Astrocyte (in vitro differentiated cells and primary cell): ENCODE measurements at regions not wholly inside any gene's neighbourhood (a gene's known extent, or its start where the extent isn't known, plus 50 kb on each side); places are given as distances from the start of the nearest gene placed in this dataset.

ENCODE experiments used
- DNase-seq: peaks from one replicate; pipeline ENCODE4 v3.0.0-alpha.2; 2010; ENCODE audit warnings: low read depth
- FAIRE-seq: peaks from 2 replicates; lab custom pipeline; 2011; peaks lifted over from hg19 to GRCh38; lab: Jason Lieb, UNC
- H2AFZ ChIP-seq: 2 replicates; pipeline ENCODE4 v1.6.0; 2012; ENCODE audit warnings: low read depth, low read length, inconsistent platforms
- H3K27ac ChIP-seq: 2 replicates; pipeline ENCODE4 v1.5.1; 2011; ENCODE audit warnings: low read depth, low read length, inconsistent platforms
- H3K27me3 ChIP-seq: 2 replicates; pipeline ENCODE4 v1.6.0; 2011; ENCODE audit warnings: low read length, inconsistent platforms; ENCODE audit not compliant: insufficient read depth
- H3K36me3 ChIP-seq: 2 replicates; pipeline ENCODE4 v1.5.1; 2011; ENCODE audit warnings: low read length, inconsistent platforms; ENCODE audit not compliant: insufficient read depth
- H3K4me1 ChIP-seq: 2 replicates; pipeline ENCODE4 v1.5.1; 2011; ENCODE audit warnings: low read length, inconsistent platforms; ENCODE audit not compliant: insufficient read depth
- H3K4me2 ChIP-seq: 2 replicates; pipeline ENCODE4 v1.6.0; 2012; ENCODE audit warnings: low read length, inconsistent platforms
- H3K4me3 ChIP-seq: 2 replicates; pipeline ENCODE4 v1.5.1; 2011; ENCODE audit warnings: low read depth, mild to moderate bottlenecking, low read length, inconsistent platforms; ENCODE audit not compliant: insufficient read depth
- H3K79me2 ChIP-seq: 2 replicates; pipeline ENCODE4 v1.6.0; 2012; ENCODE audit warnings: mild to moderate bottlenecking, low read length, inconsistent platforms; ENCODE audit not compliant: insufficient read depth
- H3K9ac ChIP-seq: 2 replicates; pipeline ENCODE4 v1.6.0; 2012; ENCODE audit warnings: mild to moderate bottlenecking, low read length, inconsistent platforms
- H3K9me3 ChIP-seq: 2 replicates; pipeline ENCODE4 v1.5.1; 2012; ENCODE audit warnings: low read depth, mild to moderate bottlenecking, low read length, inconsistent platforms; ENCODE audit not compliant: insufficient read depth
- H4K20me1 ChIP-seq: 2 replicates; pipeline ENCODE4 v1.6.0; 2012; ENCODE audit warnings: low read length, inconsistent platforms; ENCODE audit not compliant: insufficient read depth
- H3K27ac Mint-ChIP-seq: one replicate; pipeline ENCODE4 v1.8.0; 2021; ENCODE audit warnings: mild to moderate bottlenecking, mixed read lengths; ENCODE audit not compliant: unreplicated experiment
- H3K27me3 Mint-ChIP-seq: one replicate; pipeline ENCODE4 v1.8.0; 2021; ENCODE audit warnings: low read depth, mixed read lengths; ENCODE audit not compliant: unreplicated experiment
- H3K36me3 Mint-ChIP-seq: one replicate; pipeline ENCODE4 v1.8.0; 2021; ENCODE audit warnings: low read depth, mixed read lengths; ENCODE audit not compliant: unreplicated experiment
- H3K4me1 Mint-ChIP-seq: one replicate; pipeline ENCODE4 v1.8.0; 2021; ENCODE audit warnings: low read depth, mixed read lengths; ENCODE audit not compliant: unreplicated experiment
- H3K4me3 Mint-ChIP-seq: one replicate; pipeline ENCODE4 v1.8.0; 2021; ENCODE audit warnings: mild to moderate bottlenecking, moderate library complexity, mixed read lengths; ENCODE audit not compliant: unreplicated experiment
- H3K9me3 Mint-ChIP-seq: one replicate; pipeline ENCODE4 v1.8.0; 2021; ENCODE audit warnings: mild to moderate bottlenecking, mixed read lengths; ENCODE audit not compliant: unreplicated experiment
- EZH2 ChIP-seq: IDR thresholded peaks from 2 replicates; pipeline ENCODE4 v1.6.1; 2012; ENCODE audit warnings: mild to moderate bottlenecking, low read length, inconsistent platforms; ENCODE audit not compliant: insufficient read depth
- TF ChIP-seq, protein P1 (sequence below): IDR thresholded peaks from 2 replicates; pipeline ENCODE4 v1.5.1; 2011; ENCODE audit warnings: low read depth, mild to moderate bottlenecking, inconsistent platforms, low read length, moderate library complexity; ENCODE audit not compliant: insufficient read depth

DNA sequence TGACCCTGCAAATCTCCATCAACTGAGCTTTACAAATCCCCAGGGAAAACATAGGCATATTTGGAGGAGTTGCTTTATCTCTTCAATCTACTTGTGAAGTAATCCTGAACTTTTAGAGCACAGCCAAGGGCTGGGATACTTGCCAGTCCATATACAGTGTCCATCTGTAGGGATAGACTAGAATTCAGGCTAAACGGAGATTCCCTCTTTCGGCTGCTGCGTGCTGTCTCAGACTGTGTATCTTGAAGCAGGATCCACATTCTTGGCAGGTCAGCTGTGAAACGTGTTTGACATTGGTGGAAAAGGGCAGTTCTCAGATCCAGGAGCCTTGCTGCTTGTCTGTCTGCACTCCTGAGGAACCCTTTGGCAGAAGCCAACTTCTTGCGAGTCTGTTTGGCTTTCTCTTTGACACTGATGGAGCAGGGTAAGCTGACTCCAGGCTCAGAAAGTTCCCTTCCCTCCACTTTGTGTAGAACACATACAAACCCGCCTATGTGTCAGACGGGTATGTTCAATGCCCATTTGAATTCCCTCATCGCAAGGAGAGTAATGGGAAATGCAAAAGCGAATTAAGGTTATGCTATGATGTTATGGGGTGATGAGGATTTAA is 221.8 kb downstream of the MAP2K4 start:
- Mint-ChIP-seq H3K36me3 (no peaks in the 10 kb centered on the region), H3K4me3 (no peak overlapping the region), H3K9me3 (no peaks in the 10 kb centered on the region), H3K27me3 (peaks cover 11% of the 10 kb centered on the region), H3K27ac (no peak overlapping the region), H3K4me1 (no peaks in the 10 kb centered on the region)
- H3K4me2 ChIP-seq = no peak overlapping the region
- DNase-seq = no peak
- H3K27ac ChIP-seq = no peak overlapping the region
- H2AFZ ChIP-seq = no peak overlapping the region
- FAIRE-seq = no peak
- H3K9ac ChIP-seq = no peak overlapping the region
- H3K79me2 ChIP-seq = no peaks in the 10 kb centered on the region
- no peaks in the 10 kb centered on the region for H3K36me3 ChIP-seq
- H3K4me1 ChIP-seq = no peaks in the 10 kb centered on the region
- no peaks in the 10 kb centered on the region for H4K20me1 ChIP-seq
- no peaks in the 10 kb centered on the region for H3K27me3 ChIP-seq
- no peaks in the 10 kb centered on the region for H3K9me3 ChIP-seq
- TF ChIP-seq EZH2 = no peak
- TF ChIP-seq, protein P1, sequence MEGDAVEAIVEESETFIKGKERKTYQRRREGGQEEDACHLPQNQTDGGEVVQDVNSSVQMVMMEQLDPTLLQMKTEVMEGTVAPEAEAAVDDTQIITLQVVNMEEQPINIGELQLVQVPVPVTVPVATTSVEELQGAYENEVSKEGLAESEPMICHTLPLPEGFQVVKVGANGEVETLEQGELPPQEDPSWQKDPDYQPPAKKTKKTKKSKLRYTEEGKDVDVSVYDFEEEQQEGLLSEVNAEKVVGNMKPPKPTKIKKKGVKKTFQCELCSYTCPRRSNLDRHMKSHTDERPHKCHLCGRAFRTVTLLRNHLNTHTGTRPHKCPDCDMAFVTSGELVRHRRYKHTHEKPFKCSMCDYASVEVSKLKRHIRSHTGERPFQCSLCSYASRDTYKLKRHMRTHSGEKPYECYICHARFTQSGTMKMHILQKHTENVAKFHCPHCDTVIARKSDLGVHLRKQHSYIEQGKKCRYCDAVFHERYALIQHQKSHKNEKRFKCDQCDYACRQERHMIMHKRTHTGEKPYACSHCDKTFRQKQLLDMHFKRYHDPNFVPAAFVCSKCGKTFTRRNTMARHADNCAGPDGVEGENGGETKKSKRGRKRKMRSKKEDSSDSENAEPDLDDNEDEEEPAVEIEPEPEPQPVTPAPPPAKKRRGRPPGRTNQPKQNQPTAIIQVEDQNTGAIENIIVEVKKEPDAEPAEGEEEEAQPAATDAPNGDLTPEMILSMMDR = no peak
- no peak overlapping the region for H3K4me3 ChIP-seq

DNA sequence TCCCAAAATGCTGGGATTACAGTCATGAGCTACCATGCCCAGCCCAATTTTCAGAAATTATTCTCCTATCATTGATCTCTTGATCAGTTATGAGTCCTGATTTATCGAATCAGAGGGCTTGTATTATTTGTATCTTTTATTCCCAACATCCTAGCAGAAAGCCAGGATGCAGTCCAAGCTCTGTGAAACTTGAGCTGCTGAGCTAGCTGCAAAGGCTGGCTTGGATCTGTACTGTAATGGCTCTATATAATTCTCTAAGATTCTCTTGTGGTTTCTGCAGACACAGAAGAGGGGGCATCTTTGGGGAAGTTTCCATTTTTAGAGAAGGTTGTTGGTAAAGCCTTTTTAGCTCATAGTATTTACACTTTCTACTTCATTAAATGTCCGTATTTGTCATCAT is 227.1 kb downstream of the MAP2K4 start:
- no peak overlapping the region for H3K4me2 ChIP-seq
- no peak overlapping the region for H3K9ac ChIP-seq
- DNase-seq (no peak), FAIRE-seq (no peak)
- H3K79me2 ChIP-seq = no peaks in the 10 kb centered on the region
- H4K20me1 ChIP-seq = no peaks in the 10 kb centered on the region
- H3K27ac Mint-ChIP-seq = no peak overlapping the region
- no peaks in the 10 kb centered on the region for H3K4me1 ChIP-seq
- no peak overlapping the region for H3K4me3 Mint-ChIP-seq
- H3K36me3 Mint-ChIP-seq = no peaks in the 10 kb centered on the region
- no peaks in the 10 kb centered on the region for H3K36me3 ChIP-seq
- no peaks in the 10 kb centered on the region for H3K27me3 ChIP-seq
- H2AFZ ChIP-seq = no peak overlapping the region
- H3K9me3 Mint-ChIP-seq = peaks cover 4% of the 10 kb centered on the region
- H3K9me3 ChIP-seq = no peaks in the 10 kb centered on the region
- TF ChIP-seq EZH2 = no peak
- TF ChIP-seq, protein P1 = no peak
- H3K27me3 Mint-ChIP-seq = peaks cover 12% of the 10 kb centered on the region
- H3K4me1 Mint-ChIP-seq = no peaks in the 10 kb centered on the region
- H3K4me3 ChIP-seq = no peak overlapping the region
- no peak overlapping the region for H3K27ac ChIP-seq

DNA sequence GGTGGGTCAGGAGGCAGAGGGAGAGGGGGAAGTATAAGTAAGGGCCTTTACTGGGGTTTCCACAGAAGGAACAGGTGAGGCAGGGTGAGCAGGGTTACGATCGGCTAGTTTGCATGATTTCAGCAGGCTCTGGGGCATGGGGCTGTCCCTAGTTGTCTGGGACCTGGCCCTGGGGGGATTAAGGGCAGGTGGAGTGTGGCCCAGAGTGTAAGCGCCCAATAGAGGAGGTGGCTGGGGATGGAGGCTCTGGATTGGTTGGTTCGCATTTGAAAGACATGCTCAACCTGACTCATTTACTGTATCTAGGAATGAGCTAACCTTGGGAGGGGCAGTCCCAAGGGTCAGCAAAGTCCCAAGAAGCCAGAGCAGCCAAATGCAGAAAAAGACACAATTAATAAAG is 230.3 kb downstream of the MAP2K4 start:
- no peak for DNase-seq
- Histone ChIP-seq H3K4me2 (no peak overlapping the region), H3K79me2 (no peaks in the 10 kb centered on the region), H2AFZ (no peak overlapping the region), H3K36me3 (no peaks in the 10 kb centered on the region), H3K9me3 (no peaks in the 10 kb centered on the region), H3K4me1 (no peaks in the 10 kb centered on the region), H3K27ac (no peak overlapping the region), H3K9ac (no peak overlapping the region), H3K4me3 (no peak overlapping the region), H3K27me3 (peaks cover 4% of the 10 kb centered on the region), H4K20me1 (no peaks in the 10 kb centered on the region)
- Mint-ChIP-seq H3K27ac (no peak overlapping the region), H3K36me3 (no peaks in the 10 kb centered on the region), H3K4me1 (no peaks in the 10 kb centered on the region), H3K27me3 (peaks cover 28% of the 10 kb centered on the region), H3K9me3 (peaks cover 6% of the 10 kb centered on the region), H3K4me3 (no peak overlapping the region)
- no peak for TF ChIP-seq EZH2
- TF ChIP-seq, protein P1 = no peak
- FAIRE-seq = no peak
